Activated CD4-positive, alpha-beta T cell treated with anti-CD3 and anti-CD28 coated beads for 24 hours (primary cell): ENCODE measurements at regions not wholly inside any gene's neighbourhood (a gene's known extent, or its start where the extent isn't known, plus 50 kb on each side); places are given as distances from the start of the nearest gene placed in this dataset.
"Not testable (repeated sequence)": the region's sequence is repeated elsewhere in the genome, so short reads cannot be mapped to it uniquely, and the experiment has no call there.

Experiments used
- DNase-seq, 2 donors: peaks; one replicate each; pipeline ENCODE4 v3.0.0-alpha.2; 2020; ENCODE audit warnings: low read depth in 2 of 2

GRCh38 chr3:36077320-36077719 lies 303.0 kb upstream of the STAC start:
- no peak for DNase-seq

- DNase-seq, result not testable (repeated sequence)
Measured at GRCh38 chr3:36082958-36083357, 297.3 kb upstream of the STAC start.

- DNase-seq, result no peak
Measured at GRCh38 chr3:36095238-36095637, 285.1 kb upstream of the STAC start.

GRCh38 chr3:36097209-36097608 lies 283.1 kb upstream of the STAC start:
- no peak for DNase-seq

- DNase-seq, result no peak
Measured at GRCh38 chr3:36114353-36114752, 266.0 kb upstream of the STAC start.

GRCh38 chr3:36124118-36124796 lies 256.0 kb upstream of the STAC start:
- DNase-seq, result no peak

- no peak for DNase-seq
Measured at GRCh38 chr3:36132214-36132613, 248.1 kb upstream of the STAC start.

- no peak for DNase-seq
Measured at GRCh38 chr3:36135863-36136262, 244.4 kb upstream of the STAC start.

- DNase-seq, result no peak
Measured at GRCh38 chr3:36142746-36143145, 237.6 kb upstream of the STAC start.

- DNase-seq, result no peak
Measured at GRCh38 chr3:36146404-36146803, 233.9 kb upstream of the STAC start.

GRCh38 chr3:36147934-36148558 lies 232.3 kb upstream of the STAC start:
- DNase-seq, result no peak

GRCh38 chr3:36149447-36149865 lies 230.8 kb upstream of the STAC start:
- no peak for DNase-seq

GRCh38 chr3:36155515-36155914 lies 224.8 kb upstream of the STAC start:
- no peak for DNase-seq

- DNase-seq, result no peak
Measured at GRCh38 chr3:36164400-36164799, 215.9 kb upstream of the STAC start.

- DNase-seq, result no peak
Measured at GRCh38 chr3:36165509-36166290, 214.6 kb upstream of the STAC start.

GRCh38 chr3:36166477-36166876 lies 213.8 kb upstream of the STAC start:
- no peak for DNase-seq

GRCh38 chr3:36172699-36173098 lies 207.6 kb upstream of the STAC start:
- DNase-seq, result no peak

- no peak for DNase-seq
Measured at GRCh38 chr3:36175113-36175812, 205.0 kb upstream of the STAC start.

- no peak for DNase-seq
Measured at GRCh38 chr3:36175916-36176461, 204.3 kb upstream of the STAC start.

GRCh38 chr3:36178018-36178417 lies 202.3 kb upstream of the STAC start:
- DNase-seq, result no peak

- no peak for DNase-seq
Measured at GRCh38 chr3:36182024-36182423, 198.3 kb upstream of the STAC start.

- not testable (repeated sequence) for DNase-seq
Measured at GRCh38 chr3:36187197-36187596, 193.1 kb upstream of the STAC start.
